ENCODE measurements at regions not wholly inside any gene's neighbourhood (a gene's known extent, or its start where the extent isn't known, plus 50 kb on each side); places are given as distances from the start of the nearest gene placed in this dataset.

- TF ChIP-seq EZH2phosphoT487 (IDR thresholded peaks at IDR 0.05; ENCODE audit: borderline replicate concordance, low read depth, low read length), result no peak
- TF ChIP-seq, protein P1, sequence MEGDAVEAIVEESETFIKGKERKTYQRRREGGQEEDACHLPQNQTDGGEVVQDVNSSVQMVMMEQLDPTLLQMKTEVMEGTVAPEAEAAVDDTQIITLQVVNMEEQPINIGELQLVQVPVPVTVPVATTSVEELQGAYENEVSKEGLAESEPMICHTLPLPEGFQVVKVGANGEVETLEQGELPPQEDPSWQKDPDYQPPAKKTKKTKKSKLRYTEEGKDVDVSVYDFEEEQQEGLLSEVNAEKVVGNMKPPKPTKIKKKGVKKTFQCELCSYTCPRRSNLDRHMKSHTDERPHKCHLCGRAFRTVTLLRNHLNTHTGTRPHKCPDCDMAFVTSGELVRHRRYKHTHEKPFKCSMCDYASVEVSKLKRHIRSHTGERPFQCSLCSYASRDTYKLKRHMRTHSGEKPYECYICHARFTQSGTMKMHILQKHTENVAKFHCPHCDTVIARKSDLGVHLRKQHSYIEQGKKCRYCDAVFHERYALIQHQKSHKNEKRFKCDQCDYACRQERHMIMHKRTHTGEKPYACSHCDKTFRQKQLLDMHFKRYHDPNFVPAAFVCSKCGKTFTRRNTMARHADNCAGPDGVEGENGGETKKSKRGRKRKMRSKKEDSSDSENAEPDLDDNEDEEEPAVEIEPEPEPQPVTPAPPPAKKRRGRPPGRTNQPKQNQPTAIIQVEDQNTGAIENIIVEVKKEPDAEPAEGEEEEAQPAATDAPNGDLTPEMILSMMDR (conservative IDR thresholded peaks at IDR 0.05; ENCODE audit: low read length), result no peak
These were observed 198.8 kb upstream of the NOX3 start for GRCh38 chr6:155654474-155654873.

Measured in OCI-LY7 (cell line).